ENCODE measurements at regions not wholly inside any gene's neighbourhood (a gene's known extent, or its start where the extent isn't known, plus 50 kb on each side); places are given as distances from the start of the nearest gene placed in this dataset.

GRCh38 chr12:125205386-125205785 lies 140.2 kb downstream of the AACS start:
- no peak overlapping the region for H3K4me2 ChIP-seq (ENCODE audit: low read length)
- H3K27ac ChIP-seq (ENCODE audit: low read depth, low read length, poor library complexity, severe bottlenecking) = no peak overlapping the region
- no peaks in the 10 kb centered on the region for H3K9me2 ChIP-seq (ENCODE audit: low read depth, low read length)
- no peaks in the 10 kb centered on the region for H3K79me2 ChIP-seq (ENCODE audit: insufficient read depth, low read length)
- no peaks in the 10 kb centered on the region for H4K20me1 ChIP-seq (ENCODE audit: insufficient read depth, low read length)
- H3K36me3 ChIP-seq (ENCODE audit: insufficient read depth, low read length) = no peaks in the 10 kb centered on the region; the same call in 1 of the 2 replicates
- no peaks in the 10 kb centered on the region for H3K4me1 ChIP-seq (ENCODE audit: insufficient read depth, low read length, severe bottlenecking)
- no peak overlapping the region for H3K9ac ChIP-seq (ENCODE audit: low read length)
- H3F3A ChIP-seq (ENCODE audit: insufficient read depth, low read length) = no peaks in the 10 kb centered on the region
- no peak overlapping the region for H2AFZ ChIP-seq (ENCODE audit: low read length)
- H3K4me3 ChIP-seq (ENCODE audit: low read depth, low read length, poor library complexity, severe bottlenecking) = no peak overlapping the region
- H3K9me3 ChIP-seq (ENCODE audit: low read length) = no peaks in the 10 kb centered on the region
- no peak for TF ChIP-seq CTCF (IDR thresholded peaks at IDR 0.05; ENCODE audit: low read length)
- TF ChIP-seq EZH2 (IDR thresholded peaks at IDR 0.05; ENCODE audit: borderline replicate concordance, low read length) = no peak
- H3K27me3 ChIP-seq (ENCODE audit: insufficient read depth, low read length) = peaks cover 4% of the 10 kb centered on the region; the same call in 1 of the 2 replicates

GRCh38 chr12:125206711-125207110 lies 141.5 kb downstream of the AACS start:
- Histone ChIP-seq H3K36me3 (ENCODE audit: insufficient read depth, low read length) (no peaks in the 10 kb centered on the region; the same call in 1 of the 2 replicates), H3K79me2 (ENCODE audit: insufficient read depth, low read length) (no peaks in the 10 kb centered on the region), H3F3A (ENCODE audit: insufficient read depth, low read length) (no peaks in the 10 kb centered on the region), H3K9ac (ENCODE audit: low read length) (no peak overlapping the region), H3K27ac (ENCODE audit: low read depth, low read length, poor library complexity, severe bottlenecking) (no peak overlapping the region), H4K20me1 (ENCODE audit: insufficient read depth, low read length) (no peaks in the 10 kb centered on the region), H3K27me3 (ENCODE audit: insufficient read depth, low read length) (peaks cover 4% of the 10 kb centered on the region; the same call in 1 of the 2 replicates), H3K4me2 (ENCODE audit: low read length) (no peak overlapping the region), H3K4me3 (ENCODE audit: low read depth, low read length, poor library complexity, severe bottlenecking) (no peak overlapping the region), H2AFZ (ENCODE audit: low read length) (no peak overlapping the region), H3K9me2 (ENCODE audit: low read depth, low read length) (no peaks in the 10 kb centered on the region), H3K4me1 (ENCODE audit: insufficient read depth, low read length, severe bottlenecking) (no peaks in the 10 kb centered on the region), H3K9me3 (ENCODE audit: low read length) (no peaks in the 10 kb centered on the region)
- no peak for TF ChIP-seq EZH2 (IDR thresholded peaks at IDR 0.05; ENCODE audit: borderline replicate concordance, low read length)
- no peak for TF ChIP-seq CTCF (IDR thresholded peaks at IDR 0.05; ENCODE audit: low read length)

- H3K9me3 ChIP-seq (ENCODE audit: low read length) = no peaks in the 10 kb centered on the region
- no peak overlapping the region for H3K27ac ChIP-seq (ENCODE audit: low read depth, low read length, poor library complexity, severe bottlenecking)
- H3K4me1 ChIP-seq (ENCODE audit: insufficient read depth, low read length, severe bottlenecking) = no peaks in the 10 kb centered on the region
- H3K4me2 ChIP-seq (ENCODE audit: low read length) = no peak overlapping the region
- TF ChIP-seq CTCF (IDR thresholded peaks at IDR 0.05; ENCODE audit: low read length) = no peak
- TF ChIP-seq EZH2 (IDR thresholded peaks at IDR 0.05; ENCODE audit: borderline replicate concordance, low read length) = no peak
- H3K9me2 ChIP-seq (ENCODE audit: low read depth, low read length) = no peaks in the 10 kb centered on the region
- H3F3A ChIP-seq (ENCODE audit: insufficient read depth, low read length) = no peaks in the 10 kb centered on the region
- H4K20me1 ChIP-seq (ENCODE audit: insufficient read depth, low read length) = no peaks in the 10 kb centered on the region
- H3K9ac ChIP-seq (ENCODE audit: low read length) = no peak overlapping the region
- H3K27me3 ChIP-seq (ENCODE audit: insufficient read depth, low read length) = 0 out of 2 replicates have a peak, but pooled peaks cover 4% of the 10 kb centered on the region
- no peak overlapping the region for H2AFZ ChIP-seq (ENCODE audit: low read length)
- H3K36me3 ChIP-seq (ENCODE audit: insufficient read depth, low read length) = no peaks in the 10 kb centered on the region
- no peak overlapping the region for H3K4me3 ChIP-seq (ENCODE audit: low read depth, low read length, poor library complexity, severe bottlenecking)
- no peaks in the 10 kb centered on the region for H3K79me2 ChIP-seq (ENCODE audit: insufficient read depth, low read length)
These were observed 143.1 kb downstream of the AACS start for GRCh38 chr12:125208334-125208733.
